ENCODE measurements at regions not wholly inside any gene's neighbourhood (a gene's known extent, or its start where the extent isn't known, plus 50 kb on each side); places are given as distances from the start of the nearest gene placed in this dataset.

GRCh38 chr10:29688230-29688661 lies 53.5 kb upstream of the SVIL start (continued):
- TF ChIP-seq E4F1 (IDR thresholded peaks at IDR 0.05; ENCODE audit: borderline replicate concordance, partially characterized antibody) = no peak
- TF ChIP-seq SUPT20H (IDR thresholded peaks at IDR 0.05; ENCODE audit: borderline replicate concordance, control insufficient read depth, low read depth, low read length) = no peak
- TF ChIP-seq NR2C1 (IDR thresholded peaks at IDR 0.05) = peak; percentile 62
- TF ChIP-seq SIX5 (IDR thresholded peaks at IDR 0.05; ENCODE audit: low read depth, low read length, severe bottlenecking) = no peak
- TF ChIP-seq RFX5 (IDR thresholded peaks at IDR 0.05; ENCODE audit: low read depth, low read length) = no peak
- no peak for TF ChIP-seq BCL3 (IDR thresholded peaks at IDR 0.05; ENCODE audit: borderline replicate concordance, insufficient read depth, low read depth, low read length, poor library complexity, severe bottlenecking)
- no peak for TF ChIP-seq BHLHE40 (IDR thresholded peaks at IDR 0.05; ENCODE audit: borderline replicate concordance in 1 of 2, low read depth in 2 of 2, low read length in 1 of 2)
- no peak for TF ChIP-seq CBX3 (IDR thresholded peaks at IDR 0.05; ENCODE audit: borderline replicate concordance, low read depth)
- TF ChIP-seq EGR1 (IDR thresholded peaks at IDR 0.05; ENCODE audit: borderline replicate concordance in 1 of 2, low read depth in 2 of 2, low read length in 2 of 2) = no peak
- TF ChIP-seq CEBPZ (IDR thresholded peaks at IDR 0.05; ENCODE audit: low read depth, low read length) = no peak
- TF ChIP-seq KAT2A (conservative IDR thresholded peaks at IDR 0.05; ENCODE audit: control insufficient read depth, low read depth, low read length) = no peak
- no peak for TF ChIP-seq ZNF384 (IDR thresholded peaks at IDR 0.05; ENCODE audit: borderline replicate concordance, low read depth, low read length)
- no peak for TF ChIP-seq NBN (IDR thresholded peaks at IDR 0.05)
- peak; percentile 24 for TF ChIP-seq MEF2B (IDR thresholded peaks at IDR 0.05; ENCODE audit: partially characterized antibody, poor library complexity, severe bottlenecking)
- no peak for TF ChIP-seq ZNF622 (IDR thresholded peaks at IDR 0.05)
- TF ChIP-seq SREBF2 (IDR thresholded peaks at IDR 0.05; ENCODE audit: low read length) = no peak
- TF ChIP-seq ASH2L (IDR thresholded peaks at IDR 0.05; ENCODE audit: borderline replicate concordance, low read depth) = no peak
- no peak for TF ChIP-seq MTA2 (IDR thresholded peaks at IDR 0.05; ENCODE audit: low read depth)
- no peak for TF ChIP-seq CEBPB (IDR thresholded peaks at IDR 0.05; ENCODE audit: borderline replicate concordance in 1 of 2, low read depth in 2 of 2, low read length in 2 of 2)
- TF ChIP-seq NR2C2 (IDR thresholded peaks at IDR 0.05; ENCODE audit: borderline replicate concordance, control insufficient read depth, insufficient read length, low read depth) = no peak
- peak; percentile 79 for TF ChIP-seq NR2F1 (conservative IDR thresholded peaks at IDR 0.05)
- no peak for TF ChIP-seq SRF (IDR thresholded peaks at IDR 0.05; ENCODE audit: low read depth in 2 of 2, low read length in 2 of 2)
- TF ChIP-seq CBX5 (IDR thresholded peaks at IDR 0.05; ENCODE audit: low read depth) = no peak
